ENCODE measurements at regions not wholly inside any gene's neighbourhood (a gene's known extent, or its start where the extent isn't known, plus 50 kb on each side); places are given as distances from the start of the nearest gene placed in this dataset.

GRCh38 chr5:7269591-7270274, 126.2 kb upstream of the ADCY2 start:
- TF ChIP-seq, protein P1, sequence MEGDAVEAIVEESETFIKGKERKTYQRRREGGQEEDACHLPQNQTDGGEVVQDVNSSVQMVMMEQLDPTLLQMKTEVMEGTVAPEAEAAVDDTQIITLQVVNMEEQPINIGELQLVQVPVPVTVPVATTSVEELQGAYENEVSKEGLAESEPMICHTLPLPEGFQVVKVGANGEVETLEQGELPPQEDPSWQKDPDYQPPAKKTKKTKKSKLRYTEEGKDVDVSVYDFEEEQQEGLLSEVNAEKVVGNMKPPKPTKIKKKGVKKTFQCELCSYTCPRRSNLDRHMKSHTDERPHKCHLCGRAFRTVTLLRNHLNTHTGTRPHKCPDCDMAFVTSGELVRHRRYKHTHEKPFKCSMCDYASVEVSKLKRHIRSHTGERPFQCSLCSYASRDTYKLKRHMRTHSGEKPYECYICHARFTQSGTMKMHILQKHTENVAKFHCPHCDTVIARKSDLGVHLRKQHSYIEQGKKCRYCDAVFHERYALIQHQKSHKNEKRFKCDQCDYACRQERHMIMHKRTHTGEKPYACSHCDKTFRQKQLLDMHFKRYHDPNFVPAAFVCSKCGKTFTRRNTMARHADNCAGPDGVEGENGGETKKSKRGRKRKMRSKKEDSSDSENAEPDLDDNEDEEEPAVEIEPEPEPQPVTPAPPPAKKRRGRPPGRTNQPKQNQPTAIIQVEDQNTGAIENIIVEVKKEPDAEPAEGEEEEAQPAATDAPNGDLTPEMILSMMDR (IDR thresholded peaks at IDR 0.05) = no peak
- TF ChIP-seq POLR2A (IDR thresholded peaks at IDR 0.05) = no peak
